H1 (cell line): ENCODE measurements at regions not wholly inside any gene's neighbourhood (a gene's known extent, or its start where the extent isn't known, plus 50 kb on each side); places are given as distances from the start of the nearest gene placed in this dataset.

Source experiments
- ASH2L ChIP-seq: fragments of 200-600, 300-600 bp; sonication (generic); IDR thresholded peaks from one replicate; pipeline ENCODE4 v1.7.1; 2017; ENCODE audit warnings: low read length
- CBX8 ChIP-seq: fragments of 300-800, 300-1000 bp; sonication (generic); IDR thresholded peaks from 2 replicates; pipeline ENCODE4 v1.7.1; 2016; ENCODE audit warnings: low read depth, low read length, borderline replicate concordance
- CHD1 ChIP-seq: IDR thresholded peaks from 2 replicates; pipeline ENCODE4 v1.6.1; 2012; ENCODE audit warnings: low read depth, low read length, improper control_type of control experiment
- CHD7 ChIP-seq: fragments of 300-600 bp; sonication (generic); IDR thresholded peaks from 2 replicates; pipeline ENCODE4 v1.7.1; 2012; ENCODE audit warnings: low read length, moderate library complexity, mild to moderate bottlenecking, inconsistent platforms; ENCODE audit not compliant: insufficient replicate concordance
- FOSL1 ChIP-seq: IDR thresholded peaks from 2 replicates; pipeline ENCODE4 v1.6.1; 2011; ENCODE audit warnings: mild to moderate bottlenecking, low read depth, low read length, moderate library complexity; ENCODE audit not compliant: insufficient read depth
- JUN ChIP-seq: IDR thresholded peaks from 2 replicates; pipeline ENCODE4 v1.6.1; 2011; ENCODE audit warnings: low read depth, mild to moderate bottlenecking, improper control_type of control experiment, low read length
- KDM4A ChIP-seq: IDR thresholded peaks from one replicate; pipeline ENCODE4 v1.7.1; 2012; ENCODE audit warnings: low read depth, mild to moderate bottlenecking, moderate library complexity, low read length, inconsistent platforms; ENCODE audit not compliant: severe bottlenecking
- POLR2A ChIP-seq, 2 experiments: IDR thresholded peaks; 1 replicate in 1 of 2; 2 replicates in 1 of 2; pipeline ENCODE4 v1.6.1; 2011; ENCODE audit warnings: low read depth in 2 of 2, low read length in 2 of 2, mild to moderate bottlenecking in 2 of 2; ENCODE audit errors: control extremely low read depth in 1 of 2
- RFX5 ChIP-seq: IDR thresholded peaks from 2 replicates; pipeline ENCODE4 v1.6.1; 2011; ENCODE audit warnings: low read depth, low read length, improper control_type of control experiment, borderline replicate concordance
- TEAD4 ChIP-seq: IDR thresholded peaks from 2 replicates; pipeline ENCODE4 v1.6.1; 2012; ENCODE audit warnings: low read depth, low read length, inconsistent platforms, mixed read lengths

- no peak for TF ChIP-seq CHD7
- TF ChIP-seq POLR2A (IDR thresholded peaks at IDR 0.05; ENCODE audit: control extremely low read depth in 1 of 2, low read depth in 2 of 2, low read length in 2 of 2): no peak
- TF ChIP-seq JUN: no peak
- no peak for TF ChIP-seq FOSL1
- TF ChIP-seq TEAD4: no peak
- no peak for TF ChIP-seq RFX5
- TF ChIP-seq KDM4A: no peak
- no peak for TF ChIP-seq ASH2L
- TF ChIP-seq CHD1: no peak
- TF ChIP-seq CBX8: no peak
Measured at GRCh38 chr3:159038405-159038804, 236.6 kb downstream of the MFSD1 start (continued).
